ENCODE measurements at regions not wholly inside any gene's neighbourhood (a gene's known extent, or its start where the extent isn't known, plus 50 kb on each side); places are given as distances from the start of the nearest gene placed in this dataset.

DNA sequence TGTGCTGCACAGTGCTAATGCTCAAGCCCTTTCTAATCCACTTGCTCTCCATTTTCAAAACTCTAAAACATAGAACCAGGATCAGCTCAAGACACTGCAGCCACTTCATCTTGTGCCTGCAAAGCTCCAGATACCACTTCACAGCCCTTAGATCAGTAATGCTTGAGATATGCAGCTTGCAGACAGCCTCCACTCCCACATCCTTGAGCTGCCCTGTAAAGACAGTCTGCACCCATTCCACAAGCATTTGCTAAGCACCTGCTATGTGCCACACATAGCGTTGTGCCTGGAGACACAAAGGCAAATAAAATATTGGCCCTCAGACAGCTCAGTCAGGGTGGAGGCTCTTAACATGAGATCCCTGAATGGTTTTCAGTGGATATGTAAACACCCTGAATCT, 192.5 kb upstream of the SNX19 start:
- TF ChIP-seq CTCF (IDR thresholded peaks at IDR 0.05): no peak
- no peak for TF ChIP-seq POLR2A (IDR thresholded peaks at IDR 0.05)
